ENCODE measurements at regions not wholly inside any gene's neighbourhood (a gene's known extent, or its start where the extent isn't known, plus 50 kb on each side); places are given as distances from the start of the nearest gene placed in this dataset.

GRCh38 chr1:221337106-221337505 is 404.8 kb downstream of the DUSP10 start:
- BruUV-seq (replicated peaks), result no TSS peak
- in situ Hi-C loops (cut with HindIII; ENCODE audit: extremely low pct_ligation_motif_present, low pct_unique_long_range_greater_than_20kb), result no loop called here
- no peaks in the 10 kb centered on the region for H3K36me3 ChIP-seq (replicated peaks in 1 of 2; ENCODE audit: control insufficient read depth in 1 of 2, insufficient read depth in 2 of 2, low read length in 2 of 2)
- no peak overlapping the region for H3K4me2 ChIP-seq (ENCODE audit: low read depth, low read length)
- intact Hi-C loops (cut with micrococcal nuclease; ENCODE audit: unreplicated experiment), result no loop called here
- peaks cover 15% of the 10 kb centered on the region for H3K4me1 ChIP-seq (ENCODE audit: insufficient read depth, low read length)
- CTCF ChIA-PET (ENCODE audit: low intra/inter-chr PET ratio, low total read pairs), result no interaction called here
- no peak for ATAC-seq
- H3K27ac ChIP-seq (ENCODE audit: extremely low read length, insufficient read depth, low read length), result no peak overlapping the region
- H3K79me2 ChIP-seq (ENCODE audit: insufficient read depth, low read length), result no peaks in the 10 kb centered on the region
- WGBS (ENCODE audit: low lambda C conversion rate), result 48% methylated on average over 2 of the region's 2 CpGs
- no peak overlapping the region for H2AFZ ChIP-seq (ENCODE audit: low read length)
- no peak for FAIRE-seq
- DNase-seq (ENCODE audit: low spot score), result no peak
- no peaks in the 10 kb centered on the region; the same call in 1 of the 2 replicates for H3K9me3 ChIP-seq (ENCODE audit: low read length)
- H4K20me1 ChIP-seq (ENCODE audit: insufficient read depth, low read length), result no peaks in the 10 kb centered on the region
- 0 out of 5 replicates have a peak, but pooled peaks cover 0 to 2% of the 10 kb centered on the region in 2 experiments for H3K27me3 ChIP-seq (ENCODE audit: control insufficient read depth in 1 of 2, insufficient read depth in 2 of 2, low read length in 2 of 2)
- TF ChIP-seq ZBED4 (CRISPR knock-in tag; IDR thresholded peaks at IDR 0.05; ENCODE audit: borderline replicate concordance) (no peak), DZIP1 (CRISPR knock-in tag; IDR thresholded peaks at IDR 0.05) (no peak), ZNF850 (CRISPR knock-in tag; conservative IDR thresholded peaks at IDR 0.05) (no peak), ZBTB7A (CRISPR knock-in tag; IDR thresholded peaks at IDR 0.05) (no peak), ELF3 (CRISPR knock-in tag; IDR thresholded peaks at IDR 0.05) (no peak), KLF9 (CRISPR knock-in tag; IDR thresholded peaks at IDR 0.05; ENCODE audit: low read depth) (no peak), ZNF552 (CRISPR knock-in tag; IDR thresholded peaks at IDR 0.05; ENCODE audit: borderline replicate concordance) (no peak), DNMT1 (CRISPR knock-in tag; IDR thresholded peaks at IDR 0.05) (no peak), SNAPC2 (CRISPR knock-in tag; IDR thresholded peaks at IDR 0.05) (no peak)
- TF ChIP-seq, protein P1, sequence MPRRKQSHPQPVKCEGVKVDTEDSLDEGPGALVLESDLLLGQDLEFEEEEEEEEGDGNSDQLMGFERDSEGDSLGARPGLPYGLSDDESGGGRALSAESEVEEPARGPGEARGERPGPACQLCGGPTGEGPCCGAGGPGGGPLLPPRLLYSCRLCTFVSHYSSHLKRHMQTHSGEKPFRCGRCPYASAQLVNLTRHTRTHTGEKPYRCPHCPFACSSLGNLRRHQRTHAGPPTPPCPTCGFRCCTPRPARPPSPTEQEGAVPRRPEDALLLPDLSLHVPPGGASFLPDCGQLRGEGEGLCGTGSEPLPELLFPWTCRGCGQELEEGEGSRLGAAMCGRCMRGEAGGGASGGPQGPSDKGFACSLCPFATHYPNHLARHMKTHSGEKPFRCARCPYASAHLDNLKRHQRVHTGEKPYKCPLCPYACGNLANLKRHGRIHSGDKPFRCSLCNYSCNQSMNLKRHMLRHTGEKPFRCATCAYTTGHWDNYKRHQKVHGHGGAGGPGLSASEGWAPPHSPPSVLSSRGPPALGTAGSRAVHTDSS (CRISPR knock-in tag; conservative IDR thresholded peaks at IDR 0.05), result no peak
- no peak overlapping the region for H3K4me3 ChIP-seq (replicated peaks in 1 of 3; ENCODE audit: insufficient read depth in 1 of 3, low read depth in 2 of 3, low read length in 3 of 3)
- no peak overlapping the region for H3K9ac ChIP-seq (ENCODE audit: insufficient read depth, low read depth, low read length)
- POLR2A ChIA-PET, result no interaction called here

Data from HepG2 (cell line).